A673 (cell line): ENCODE measurements at regions not wholly inside any gene's neighbourhood (a gene's known extent, or its start where the extent isn't known, plus 50 kb on each side); places are given as distances from the start of the nearest gene placed in this dataset.

Source experiments
- EZH2 ChIP-seq: fragments of 200-600 bp; sonication (generic); IDR thresholded peaks from 2 replicates; pipeline ENCODE4 v1.6.1; 2017; ENCODE audit warnings: borderline replicate concordance, low read depth, mild to moderate bottlenecking, mixed read lengths, antibody characterized with exemption, low read length; ENCODE audit not compliant: poor library complexity, severe bottlenecking
- TF ChIP-seq, protein P1 (sequence below): fragments of 300-800, 200-600 bp; sonication (generic); conservative IDR thresholded peaks from 2 replicates; pipeline ENCODE4 v1.5.1; 2017; ENCODE audit warnings: low read depth, mild to moderate bottlenecking, antibody characterized with exemption, low read length, moderate library complexity, mixed read lengths

DNA sequence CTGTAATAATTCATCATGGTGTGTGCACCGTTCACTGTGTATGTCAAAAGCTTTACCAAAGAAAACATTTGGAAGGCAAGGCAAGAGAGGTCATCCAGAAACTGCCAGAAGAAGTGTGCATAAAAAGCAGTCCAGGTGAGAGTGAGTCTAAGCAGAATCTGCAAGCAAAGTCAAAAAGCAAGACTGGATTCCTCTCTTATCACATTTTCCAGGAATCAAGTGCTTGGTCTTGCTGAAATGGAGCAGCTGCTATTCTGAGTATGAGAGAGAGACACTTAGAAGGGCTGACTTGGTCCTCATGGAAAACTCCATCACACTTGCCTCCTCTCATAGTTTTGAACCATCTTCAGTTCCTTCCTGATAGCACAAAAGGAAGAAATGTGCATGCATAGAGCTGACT, 231.3 kb downstream of the ANAPC1 start:
- no peak for TF ChIP-seq EZH2
- TF ChIP-seq, protein P1, sequence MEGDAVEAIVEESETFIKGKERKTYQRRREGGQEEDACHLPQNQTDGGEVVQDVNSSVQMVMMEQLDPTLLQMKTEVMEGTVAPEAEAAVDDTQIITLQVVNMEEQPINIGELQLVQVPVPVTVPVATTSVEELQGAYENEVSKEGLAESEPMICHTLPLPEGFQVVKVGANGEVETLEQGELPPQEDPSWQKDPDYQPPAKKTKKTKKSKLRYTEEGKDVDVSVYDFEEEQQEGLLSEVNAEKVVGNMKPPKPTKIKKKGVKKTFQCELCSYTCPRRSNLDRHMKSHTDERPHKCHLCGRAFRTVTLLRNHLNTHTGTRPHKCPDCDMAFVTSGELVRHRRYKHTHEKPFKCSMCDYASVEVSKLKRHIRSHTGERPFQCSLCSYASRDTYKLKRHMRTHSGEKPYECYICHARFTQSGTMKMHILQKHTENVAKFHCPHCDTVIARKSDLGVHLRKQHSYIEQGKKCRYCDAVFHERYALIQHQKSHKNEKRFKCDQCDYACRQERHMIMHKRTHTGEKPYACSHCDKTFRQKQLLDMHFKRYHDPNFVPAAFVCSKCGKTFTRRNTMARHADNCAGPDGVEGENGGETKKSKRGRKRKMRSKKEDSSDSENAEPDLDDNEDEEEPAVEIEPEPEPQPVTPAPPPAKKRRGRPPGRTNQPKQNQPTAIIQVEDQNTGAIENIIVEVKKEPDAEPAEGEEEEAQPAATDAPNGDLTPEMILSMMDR = no peak
